Progenitor cell of endocrine pancreas (in vitro differentiated cells): ENCODE measurements at regions not wholly inside any gene's neighbourhood (a gene's known extent, or its start where the extent isn't known, plus 50 kb on each side); places are given as distances from the start of the nearest gene placed in this dataset.
A peak's percentile ranks its signal among the peaks of the same experiment; 100 is the strongest.
"Not testable (repeated sequence)": the region's sequence is repeated elsewhere in the genome, so short reads cannot be mapped to it uniquely, and the experiment has no call there.

Source experiments
- DNase-seq: peaks from one replicate; pipeline ENCODE4 v3.0.0; 2021; ENCODE audit warnings: low spot score; ENCODE audit not compliant: unreplicated experiment
- H3K27ac Mint-ChIP-seq: 2 replicates; pipeline ENCODE4 v1.8.0; 2021; ENCODE audit warnings: mild to moderate bottlenecking, moderate library complexity, mixed read lengths
- H3K27me3 Mint-ChIP-seq: 2 replicates; pipeline ENCODE4 v1.8.0; 2021; ENCODE audit warnings: mixed read lengths
- H3K36me3 Mint-ChIP-seq: 2 replicates; pipeline ENCODE4 v1.8.0; 2022; ENCODE audit warnings: mixed read lengths; ENCODE audit not compliant: insufficient read depth
- H3K4me1 Mint-ChIP-seq: 2 replicates; pipeline ENCODE4 v1.8.0; 2021; ENCODE audit warnings: low read depth, mixed read lengths
- H3K4me3 Mint-ChIP-seq: 2 replicates; pipeline ENCODE4 v1.8.0; 2021; ENCODE audit warnings: low read depth, mild to moderate bottlenecking, moderate library complexity, mixed read lengths
- H3K9me3 Mint-ChIP-seq: 2 replicates; pipeline ENCODE4 v1.8.0; 2021; ENCODE audit warnings: low read depth, mixed read lengths
- CTCF ChIP-seq: fragments of 200-600 bp; sonication (generic); IDR thresholded peaks from one replicate; pipeline ENCODE4 v1.5.0; 2021; ENCODE audit warnings: antibody characterized with exemption, mild to moderate bottlenecking; ENCODE audit not compliant: unreplicated experiment

- not testable (repeated sequence) for DNase-seq, H3K4me1 Mint-ChIP-seq, H3K9me3 Mint-ChIP-seq, H3K27me3 Mint-ChIP-seq, H3K36me3 Mint-ChIP-seq, H3K4me3 Mint-ChIP-seq, H3K27ac Mint-ChIP-seq
Observed at GRCh38 chr7:101679653-101680173, 50.6 kb upstream of the MYL10 start.

- no peak overlapping the region for H3K4me3 Mint-ChIP-seq
- DNase-seq = no peak
- H3K9me3 Mint-ChIP-seq = no peaks in the 10 kb centered on the region
- H3K27me3 Mint-ChIP-seq = peaks cover 4% of the 10 kb centered on the region
- no peaks in the 10 kb centered on the region for H3K36me3 Mint-ChIP-seq
- TF ChIP-seq CTCF = no peak
- no peak overlapping the region for H3K27ac Mint-ChIP-seq
- H3K4me1 Mint-ChIP-seq = peaks cover 3% of the 10 kb centered on the region
Observed at GRCh38 chr7:101680406-101681145, 51.5 kb upstream of the MYL10 start.

- H3K36me3 Mint-ChIP-seq = no peaks in the 10 kb centered on the region
- H3K27me3 Mint-ChIP-seq = peaks cover 4% of the 10 kb centered on the region
- peak overlapping the region; percentile 83 for H3K27ac Mint-ChIP-seq
Observed at GRCh38 chr7:101681170-101682007, 52.3 kb upstream of the MYL10 start.

GRCh38 chr7:101684983-101685330, 55.9 kb upstream of the MYL10 start:
- H3K27me3 Mint-ChIP-seq = peaks cover 12% of the 10 kb centered on the region
- no peaks in the 10 kb centered on the region for H3K36me3 Mint-ChIP-seq
- no peak for TF ChIP-seq CTCF
- H3K4me1 Mint-ChIP-seq = peaks cover 3% of the 10 kb centered on the region
- DNase-seq = no peak
- no peak overlapping the region for H3K4me3 Mint-ChIP-seq
- no peaks in the 10 kb centered on the region for H3K9me3 Mint-ChIP-seq
- H3K27ac Mint-ChIP-seq = no peak overlapping the region

More at GRCh38 chr7:101681170-101682007, 52.3 kb upstream of the MYL10 start:
- Mint-ChIP-seq H3K4me1 (peaks cover 3% of the 10 kb centered on the region), H3K4me3 (no peak overlapping the region), H3K9me3 (no peaks in the 10 kb centered on the region)
- TF ChIP-seq CTCF = no peak
- DNase-seq = no peak

- peaks cover 12% of the 10 kb centered on the region for H3K27me3 Mint-ChIP-seq
- H3K36me3 Mint-ChIP-seq = no peaks in the 10 kb centered on the region
- no peaks in the 10 kb centered on the region for H3K9me3 Mint-ChIP-seq
- DNase-seq = no peak
- peaks cover 3% of the 10 kb centered on the region for H3K4me1 Mint-ChIP-seq
- H3K27ac Mint-ChIP-seq = no peak overlapping the region
- H3K4me3 Mint-ChIP-seq = no peak overlapping the region
- no peak for TF ChIP-seq CTCF
Observed at GRCh38 chr7:101686030-101686429, 56.9 kb upstream of the MYL10 start.
